NCI-H345 treated with DMSO at 0.1 percent for 48 hours (cell line): ENCODE measurements at regions not wholly inside any gene's neighbourhood (a gene's known extent, or its start where the extent isn't known, plus 50 kb on each side); places are given as distances from the start of the nearest gene placed in this dataset.
"Not testable (repeated sequence)": the region's sequence is repeated elsewhere in the genome, so short reads cannot be mapped to it uniquely, and the experiment has no call there.

ENCODE experiments used
- DNase-seq: peaks from one replicate; lab custom pipeline; 2025; ENCODE audit not compliant: unreplicated experiment; lab: John Stamatoyannopoulos, UW

- DNase-seq = no peak
Measured at GRCh38 chr3:86794361-86795065, 196.4 kb downstream of the VGLL3 start.

DNA sequence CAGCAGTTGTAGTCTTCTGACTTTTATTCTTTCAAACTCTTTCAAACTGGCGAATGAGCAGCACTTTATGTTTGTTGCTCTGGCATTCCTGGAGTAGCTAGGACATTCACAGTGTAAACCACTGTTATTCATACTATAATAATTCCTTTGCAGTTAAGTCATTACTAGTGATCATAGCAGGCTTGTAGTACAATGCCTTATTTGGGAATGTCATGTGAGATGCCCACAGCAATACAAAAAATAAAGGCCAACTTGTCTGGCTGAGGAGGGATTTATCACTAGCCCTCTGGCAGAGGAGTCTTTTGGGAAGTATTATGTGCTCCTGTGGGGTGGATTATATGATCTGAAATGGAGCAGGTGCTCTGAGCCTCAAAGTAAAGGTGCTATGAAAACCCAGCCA lies 197.2 kb downstream of the VGLL3 start:
- DNase-seq = no peak

- DNase-seq = no peak
Measured at GRCh38 chr3:86792316-86792715, 198.6 kb downstream of the VGLL3 start.

GRCh38 chr3:86790884-86791549 lies 199.9 kb downstream of the VGLL3 start:
- no peak for DNase-seq

- DNase-seq = no peak
Measured at GRCh38 chr3:86788371-86788770, 202.6 kb downstream of the VGLL3 start.

GRCh38 chr3:86787091-86787490 lies 203.9 kb downstream of the VGLL3 start:
- DNase-seq = no peak

GRCh38 chr3:86785386-86785785 lies 205.6 kb downstream of the VGLL3 start:
- DNase-seq = no peak

- DNase-seq = no peak
Measured at GRCh38 chr3:86782866-86783265, 208.1 kb downstream of the VGLL3 start.

DNA sequence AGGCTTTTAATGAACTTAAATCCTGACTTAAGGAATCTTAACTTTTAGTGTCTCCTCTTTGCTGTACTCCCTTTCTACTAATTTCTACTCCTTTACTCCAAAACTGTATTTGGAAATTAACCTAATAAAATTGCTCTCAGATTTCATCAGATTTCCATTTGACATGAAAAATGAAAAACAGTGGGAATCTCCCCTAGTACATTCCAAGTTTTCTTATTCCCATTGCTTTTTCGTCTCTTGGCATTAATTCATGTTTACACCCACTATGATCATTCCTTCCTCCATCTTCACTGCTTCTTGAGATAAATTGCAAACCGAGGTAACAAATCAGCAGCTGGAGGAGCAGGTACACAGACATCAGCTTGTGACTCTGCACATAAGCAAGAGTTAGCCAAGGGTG lies 208.7 kb downstream of the VGLL3 start:
- no peak for DNase-seq

DNA sequence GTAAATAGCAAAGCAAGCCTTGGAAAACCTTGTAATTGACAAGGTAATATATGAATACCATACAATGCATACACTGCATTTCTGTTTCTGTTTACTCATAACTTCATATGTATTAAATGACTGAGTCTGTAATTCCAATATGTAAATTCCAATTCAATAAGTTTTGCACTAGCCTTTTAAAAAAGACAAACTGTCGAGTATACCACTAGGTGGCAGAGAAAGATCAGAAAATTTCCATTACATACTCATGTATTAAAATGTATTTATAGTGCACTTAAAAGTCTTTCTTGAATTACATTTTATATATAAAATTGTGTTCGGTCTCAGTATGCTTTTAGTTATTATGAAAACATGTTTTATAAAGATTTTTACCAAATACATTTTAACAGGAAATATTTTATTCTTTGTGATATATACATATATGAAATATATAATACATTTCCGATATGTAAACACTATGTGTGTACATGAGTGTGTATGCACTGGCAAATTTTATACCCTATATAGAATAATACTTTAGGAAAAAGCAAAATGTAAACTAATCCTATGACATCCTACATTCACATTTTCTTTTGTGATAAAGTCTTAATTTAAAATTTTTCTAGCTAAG lies 216.8 kb downstream of the VGLL3 start:
- no peak for DNase-seq

GRCh38 chr3:86772699-86773098 lies 218.2 kb downstream of the VGLL3 start:
- no peak for DNase-seq

DNA sequence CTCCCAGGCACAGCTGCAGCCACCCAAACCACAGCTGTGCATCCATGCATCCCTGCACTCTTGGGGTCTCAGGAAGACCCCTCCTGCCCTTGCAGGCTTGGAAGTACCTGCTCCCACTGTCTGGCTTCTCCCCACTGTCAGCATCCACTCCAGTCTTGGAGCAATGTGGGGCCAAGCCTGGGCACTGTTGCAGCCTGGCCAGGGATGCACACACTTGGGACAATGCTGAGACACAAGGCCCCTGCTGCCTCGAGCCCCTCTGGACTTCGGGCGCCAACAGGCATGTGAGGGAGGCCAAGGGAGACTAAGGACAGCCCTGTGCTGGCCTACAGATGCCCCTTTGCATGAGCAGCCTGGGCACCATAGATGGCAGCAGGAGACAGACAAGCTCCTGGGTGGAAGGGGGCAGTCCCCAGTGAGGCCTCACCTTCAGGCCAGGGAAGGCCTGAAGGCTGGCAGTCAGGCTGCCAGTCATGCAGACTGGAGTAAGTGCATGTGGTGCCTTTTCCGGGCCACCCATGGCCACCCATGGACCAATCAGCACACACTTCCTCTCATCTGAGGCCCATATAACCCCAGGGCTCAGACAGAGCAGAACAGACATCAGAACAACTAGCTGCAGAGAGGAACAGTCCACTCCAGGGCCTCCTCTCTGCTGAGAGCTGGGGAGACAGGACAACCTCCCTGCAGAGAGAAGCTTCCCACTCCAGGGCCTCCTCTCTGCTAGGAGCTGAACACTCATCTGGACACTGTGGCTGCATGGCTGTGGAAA lies 219.0 kb downstream of the VGLL3 start:
- DNase-seq = no peak

- no peak for DNase-seq
Measured at GRCh38 chr3:86766331-86766730, 224.6 kb downstream of the VGLL3 start.

- not testable (repeated sequence) for DNase-seq
Measured at GRCh38 chr3:86757322-86758179, 233.4 kb downstream of the VGLL3 start.

GRCh38 chr3:86748015-86748414 lies 242.9 kb downstream of the VGLL3 start:
- no peak for DNase-seq

DNA sequence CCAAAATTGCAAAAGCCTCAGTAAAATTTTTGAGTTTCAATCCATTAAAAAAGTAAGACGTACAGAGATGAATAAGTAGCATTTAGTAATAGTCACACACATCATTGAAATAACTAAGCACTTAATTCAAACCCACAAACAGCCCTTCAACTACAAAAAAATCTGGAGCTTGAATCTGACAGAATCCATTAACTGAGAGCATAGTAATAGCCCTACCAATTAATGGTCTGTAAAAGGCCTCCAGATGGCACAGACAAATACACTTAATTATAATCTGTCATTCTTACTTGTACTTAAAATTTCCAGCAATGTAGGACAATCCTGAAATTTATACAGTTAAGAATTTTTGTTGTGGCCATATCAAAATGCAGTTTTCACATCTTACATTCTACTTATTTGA lies 246.9 kb downstream of the VGLL3 start:
- DNase-seq = no peak

DNA sequence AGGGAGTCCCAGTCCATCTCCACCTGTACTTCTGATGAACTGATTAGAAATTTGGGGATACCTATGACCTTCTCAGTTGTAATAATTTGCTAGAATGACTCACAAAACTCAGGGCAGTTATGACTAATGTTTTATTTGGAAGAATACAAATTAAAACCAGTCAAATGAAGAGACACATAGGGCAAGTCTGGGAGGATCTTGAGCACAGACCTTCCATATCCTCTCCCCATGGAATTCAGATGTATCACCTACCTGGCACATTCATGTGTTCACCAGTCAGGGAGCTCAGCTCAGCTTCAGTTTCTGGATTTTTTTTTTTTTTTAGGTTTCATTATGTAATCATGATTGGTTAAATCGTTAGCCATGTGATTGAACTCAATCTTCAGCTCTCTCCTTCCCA lies 247.7 kb downstream of the VGLL3 start:
- DNase-seq = no peak

DNA sequence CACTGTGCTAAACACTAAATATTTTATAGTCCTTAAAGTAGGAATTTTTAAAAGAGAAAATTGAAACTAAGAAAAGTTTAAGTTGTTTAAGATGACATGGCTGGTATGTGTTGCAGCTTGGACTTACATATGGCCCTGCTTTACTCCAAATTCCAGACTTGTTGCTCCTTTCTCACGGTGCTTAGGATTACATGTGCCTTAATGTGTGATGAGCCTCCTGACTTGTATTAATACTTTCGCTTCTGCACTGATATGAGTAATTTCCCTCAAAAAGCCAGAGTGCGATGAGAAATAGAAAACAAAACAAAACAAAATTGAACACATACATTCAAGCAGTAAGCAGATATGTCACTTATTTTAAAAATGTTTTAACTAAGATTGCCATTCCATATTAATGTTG lies 250.2 kb downstream of the VGLL3 start:
- DNase-seq = no peak

DNA sequence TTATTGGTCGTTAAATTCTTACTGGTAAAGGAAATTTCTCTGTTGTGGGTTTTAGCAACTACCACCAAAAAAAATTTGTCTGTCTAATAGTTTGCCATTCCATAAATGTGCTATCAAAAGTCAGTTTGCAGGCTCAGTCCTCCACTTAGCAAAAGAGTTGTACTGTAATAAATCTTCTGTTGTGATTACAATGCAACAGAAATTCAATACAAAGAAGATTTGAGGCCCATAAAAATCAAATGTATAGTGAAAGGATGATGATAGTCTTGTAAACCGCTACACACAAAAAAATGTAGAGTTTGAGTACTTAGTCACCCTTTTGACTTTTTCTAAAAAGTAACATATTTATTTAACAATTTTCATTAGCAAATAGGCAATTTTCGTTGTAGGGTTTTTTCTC lies 251.7 kb downstream of the VGLL3 start:
- no peak for DNase-seq

DNA sequence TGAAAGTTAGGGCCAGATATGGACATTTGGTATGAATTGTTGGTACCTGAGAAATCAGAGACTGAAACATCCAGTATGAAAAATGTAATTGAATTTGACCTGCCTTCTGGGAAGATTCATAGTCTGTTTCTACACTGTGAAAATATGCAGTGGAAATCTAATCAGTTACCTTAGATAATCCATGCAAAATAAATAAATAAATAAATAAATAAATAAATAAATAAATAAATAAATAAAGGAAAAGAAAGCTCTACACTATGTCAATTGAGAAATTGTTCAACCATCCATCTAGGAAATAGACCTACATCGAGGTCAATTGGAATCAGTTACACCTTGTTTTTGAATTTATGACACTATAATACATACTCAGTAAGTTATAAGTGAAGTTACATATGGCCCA lies 252.3 kb downstream of the VGLL3 start:
- no peak for DNase-seq

- no peak for DNase-seq
Measured at GRCh38 chr3:86737517-86737916, 253.4 kb downstream of the VGLL3 start.
